Natural killer cell treated with Interleukin-12 subunit alpha and Interleukin-12 subunit beta and Interleukin-15 and Interleukin-18, amount 100 ng/mL, for 72 hours (primary cell): ENCODE measurements at regions not wholly inside any gene's neighbourhood (a gene's known extent, or its start where the extent isn't known, plus 50 kb on each side); places are given as distances from the start of the nearest gene placed in this dataset.

ENCODE experiments used
- ATAC-seq, 2 donors: fragments of 150-1000 bp; cut with Tn5 transposase in 1 of 2; sonication (Bioruptor Pico), chemical (Tn5 transposase) in 1 of 2; 2 replicates each; pipeline ENCODE4 v1.10.0; 2021
- DNase-seq: peaks from one replicate; pipeline ENCODE4 v3.0.0; 2022; ENCODE audit warnings: low spot score
- H3K27ac Mint-ChIP-seq, 2 donors: 1 replicate in 1 of 2; 2 replicates in 1 of 2; pipeline ENCODE4 v1.8.0; 2022; ENCODE audit warnings: mixed read lengths in 2 of 2, mild to moderate bottlenecking in 1 of 2, moderate library complexity in 1 of 2
- H3K27me3 Mint-ChIP-seq, 2 donors: 1 replicate in 1 of 2; 2 replicates in 1 of 2; pipeline ENCODE4 v1.8.0; 2022; ENCODE audit warnings: mixed read lengths in 2 of 2
- H3K36me3 Mint-ChIP-seq: one replicate; pipeline ENCODE4 v1.8.0; 2022; ENCODE audit warnings: mixed read lengths
- H3K4me1 Mint-ChIP-seq, 2 donors: 1 replicate in 1 of 2; 2 replicates in 1 of 2; pipeline ENCODE4 v1.8.0; 2022; ENCODE audit warnings: low read depth in 2 of 2, mixed read lengths in 2 of 2, mild to moderate bottlenecking in 1 of 2
- H3K4me3 Mint-ChIP-seq: one replicate; pipeline ENCODE4 v1.8.0; 2022; ENCODE audit warnings: mixed read lengths
- H3K9me3 Mint-ChIP-seq: 2 replicates; pipeline ENCODE4 v1.8.0; 2022; ENCODE audit warnings: mixed read lengths

DNA sequence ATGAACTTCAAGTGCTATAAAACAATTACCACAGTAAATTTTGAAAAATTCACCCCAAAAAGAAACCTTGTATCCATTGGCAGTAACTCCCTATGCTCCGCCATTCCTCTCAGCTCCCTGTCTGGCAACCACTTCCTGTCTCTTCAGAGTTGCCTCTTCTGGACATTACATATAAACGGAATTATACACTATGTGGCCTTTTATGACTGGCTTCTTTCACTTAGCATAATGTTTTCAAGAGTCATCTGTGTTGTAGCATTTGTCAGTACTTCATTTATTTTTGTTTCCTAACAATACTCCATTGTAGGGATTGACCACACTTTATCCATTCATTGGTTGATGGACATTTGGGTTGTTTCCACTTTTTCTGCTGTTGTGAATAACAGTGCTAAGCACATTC is 50.1 kb downstream of the CEP43 start:
- ATAC-seq (no peak), DNase-seq (no peak)
- Mint-ChIP-seq H3K36me3 (no peaks in the 10 kb centered on the region), H3K27me3 (peaks cover 0 to 3% of the 10 kb centered on the region in 2 donors), H3K27ac (no peak overlapping the region), H3K4me1 (peaks cover 14 to 23% of the 10 kb centered on the region in 2 donors), H3K9me3 (no peaks in the 10 kb centered on the region), H3K4me3 (no peak overlapping the region)

DNA sequence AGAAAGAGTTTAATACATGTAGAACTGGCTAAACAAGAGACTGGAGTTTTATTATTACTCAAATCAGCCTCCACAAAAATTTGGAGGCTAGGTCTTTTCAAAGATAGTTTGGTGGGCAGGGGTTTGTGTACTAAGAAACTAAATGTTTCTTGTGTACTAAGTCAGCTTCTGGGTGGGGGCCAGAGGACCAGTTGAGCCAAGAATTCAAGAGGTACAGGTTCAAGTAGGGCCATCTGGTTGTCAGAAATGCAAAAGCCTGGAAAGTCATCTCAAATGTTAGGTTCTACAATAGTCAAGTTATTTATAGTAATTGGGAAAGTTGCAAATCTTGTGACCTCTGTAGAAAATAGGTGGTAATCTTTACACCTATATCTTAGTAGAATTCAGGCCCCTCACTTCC is 51.7 kb downstream of the CEP43 start:
- H3K9me3 Mint-ChIP-seq, result no peaks in the 10 kb centered on the region
- no peak for DNase-seq
- peaks cover 16 to 22% of the 10 kb centered on the region in 2 donors for H3K4me1 Mint-ChIP-seq
- H3K27me3 Mint-ChIP-seq, result peaks cover 0 to 3% of the 10 kb centered on the region in 2 donors
- H3K27ac Mint-ChIP-seq, result no peak overlapping the region
- H3K36me3 Mint-ChIP-seq, result no peaks in the 10 kb centered on the region
- no peak overlapping the region for H3K4me3 Mint-ChIP-seq
- no peak for ATAC-seq

DNA sequence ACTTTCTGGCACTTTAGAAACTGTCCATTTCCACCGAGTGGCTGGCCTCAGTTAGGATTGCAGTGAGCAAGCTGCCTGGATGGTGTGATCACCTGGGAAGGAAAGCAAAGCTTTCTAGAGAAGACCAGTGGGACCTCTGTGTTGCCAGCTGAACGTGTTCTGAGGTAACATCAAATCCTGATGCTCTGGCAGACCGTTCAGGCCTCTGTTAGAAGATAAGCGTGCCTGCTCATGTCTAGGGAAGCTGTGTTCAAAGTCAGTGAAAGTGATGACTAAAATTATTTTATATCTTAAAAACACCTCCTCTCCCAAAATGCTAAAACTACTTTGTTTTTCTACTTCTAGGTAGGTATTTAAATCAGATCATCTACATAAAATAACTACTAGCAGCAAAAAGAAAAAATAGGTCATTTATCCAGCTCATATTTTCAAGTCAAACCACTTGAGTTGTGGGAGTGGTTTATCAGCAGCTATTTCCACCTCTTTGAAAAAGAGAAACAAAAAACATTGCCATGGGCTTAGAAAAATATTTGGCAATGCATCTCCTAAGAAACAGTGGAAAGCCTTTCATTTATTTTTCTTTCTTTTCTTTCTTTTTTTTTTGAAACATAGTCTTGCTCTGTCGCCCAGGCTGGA is 54.8 kb downstream of the CEP43 start:
- no peak overlapping the region for H3K4me3 Mint-ChIP-seq
- peaks cover 12 to 13% of the 10 kb centered on the region in 2 donors for H3K4me1 Mint-ChIP-seq
- ATAC-seq (no peak), DNase-seq (no peak)
- no peaks in the 10 kb centered on the region for H3K9me3 Mint-ChIP-seq
- no peak overlapping the region for H3K27ac Mint-ChIP-seq
- peaks cover 4 to 18% of the 10 kb centered on the region in 2 donors for H3K27me3 Mint-ChIP-seq
- H3K36me3 Mint-ChIP-seq, result no peaks in the 10 kb centered on the region

DNA sequence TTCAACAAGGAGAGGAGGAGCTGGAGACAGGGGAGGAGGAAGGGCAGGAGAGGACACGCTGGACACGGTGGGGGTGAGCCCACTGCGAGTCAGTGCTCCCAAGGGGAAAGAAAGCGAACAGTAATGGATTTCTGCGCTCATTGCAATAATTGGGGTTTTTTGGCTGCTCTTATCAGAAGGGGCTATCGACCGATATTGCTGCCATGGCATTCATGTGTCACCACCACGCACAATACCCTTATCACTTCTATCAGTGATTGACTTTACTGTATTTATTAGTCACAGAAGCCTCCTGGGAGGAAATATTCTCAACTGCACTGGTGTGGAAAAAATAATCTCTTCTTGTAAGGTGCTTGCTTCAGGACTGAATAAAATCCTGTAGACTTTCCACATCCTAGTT is 55.8 kb downstream of the CEP43 start:
- peaks cover 4 to 20% of the 10 kb centered on the region in 2 donors for H3K27me3 Mint-ChIP-seq
- H3K9me3 Mint-ChIP-seq, result no peaks in the 10 kb centered on the region
- H3K27ac Mint-ChIP-seq, result no peak overlapping the region
- DNase-seq (no peak), ATAC-seq (no peak)
- H3K36me3 Mint-ChIP-seq, result no peaks in the 10 kb centered on the region
- H3K4me1 Mint-ChIP-seq, result peaks cover 12 to 13% of the 10 kb centered on the region in 2 donors
- no peak overlapping the region for H3K4me3 Mint-ChIP-seq

DNA sequence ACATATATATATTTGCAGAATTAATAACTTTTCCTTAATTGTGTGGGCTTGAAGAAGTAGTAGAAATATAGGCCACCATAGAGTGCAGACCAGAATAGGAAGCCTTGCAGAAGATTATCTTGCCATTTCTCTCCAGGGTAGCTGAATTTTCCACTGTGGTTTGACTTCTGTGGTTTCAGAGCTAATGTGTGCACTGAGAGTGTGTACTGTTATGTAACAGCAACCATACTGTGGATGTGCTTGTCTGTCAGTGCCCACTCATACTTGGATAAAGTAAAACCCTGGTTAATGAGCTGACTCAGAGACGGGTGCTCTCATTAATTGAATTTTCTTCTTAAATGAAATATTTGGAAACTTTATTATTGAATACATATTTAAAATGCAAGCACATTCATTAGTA is 57.2 kb downstream of the CEP43 start:
- DNase-seq (no peak), ATAC-seq (peak; percentile 75 to 92)
- peaks cover 4 to 34% of the 10 kb centered on the region in 2 donors for H3K27me3 Mint-ChIP-seq
- H3K9me3 Mint-ChIP-seq, result no peaks in the 10 kb centered on the region
- no peaks in the 10 kb centered on the region for H3K36me3 Mint-ChIP-seq
- peaks cover 12 to 13% of the 10 kb centered on the region in 2 donors for H3K4me1 Mint-ChIP-seq
- peak overlapping the region in 1 of 2 donors; percentile 44 for H3K27ac Mint-ChIP-seq
- no peak overlapping the region for H3K4me3 Mint-ChIP-seq

DNA sequence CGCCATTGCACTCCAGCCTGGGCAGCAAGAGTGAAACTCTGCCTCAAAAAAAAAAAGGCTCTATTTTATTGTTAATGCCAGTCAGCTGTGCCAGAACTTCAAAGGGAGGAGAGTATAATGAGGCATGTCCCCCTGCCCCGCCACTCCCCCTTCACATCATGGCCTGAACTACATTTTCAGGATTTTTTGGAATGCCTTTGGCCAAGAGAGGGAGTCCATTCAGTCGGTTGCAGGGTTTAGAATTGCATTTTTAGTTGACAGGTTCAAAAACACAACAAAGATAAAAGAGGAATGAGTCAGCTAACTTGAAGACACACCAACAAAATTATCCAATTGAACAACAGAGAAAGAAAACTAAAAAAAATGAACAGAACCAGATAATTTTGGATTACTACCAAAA is 59.1 kb downstream of the CEP43 start:
- ATAC-seq (no peak), DNase-seq (no peak)
- no peak overlapping the region for H3K27ac Mint-ChIP-seq
- no peaks in the 10 kb centered on the region for H3K9me3 Mint-ChIP-seq
- H3K4me3 Mint-ChIP-seq, result no peak overlapping the region
- H3K36me3 Mint-ChIP-seq, result no peaks in the 10 kb centered on the region
- H3K4me1 Mint-ChIP-seq, result peaks cover 12 to 13% of the 10 kb centered on the region in 2 donors
- peaks cover 9 to 34% of the 10 kb centered on the region in 2 donors for H3K27me3 Mint-ChIP-seq
